Neuronal stem cell (in vitro differentiated cells): ENCODE measurements at regions not wholly inside any gene's neighbourhood (a gene's known extent, or its start where the extent isn't known, plus 50 kb on each side); places are given as distances from the start of the nearest gene placed in this dataset.

ENCODE experiments used
- DNase-seq: peaks from one replicate; pipeline ENCODE4 v3.0.0-alpha.2; 2013; ENCODE audit warnings: low spot score
- H2AFZ ChIP-seq: one replicate; pipeline ENCODE4 v1.6.1; 2013; ENCODE audit warnings: mild to moderate bottlenecking, low read length, inconsistent platforms
- H2AK5ac ChIP-seq: 2 replicates; pipeline ENCODE4 v1.6.1; 2013; ENCODE audit warnings: low read depth, mild to moderate bottlenecking, inconsistent platforms, low read length, moderate library complexity, mixed read lengths
- H2BK120ac ChIP-seq: 2 replicates; pipeline ENCODE4 v1.6.1; 2013; ENCODE audit warnings: low read depth, mild to moderate bottlenecking, inconsistent platforms, low read length, moderate library complexity, mixed read lengths
- H2BK12ac ChIP-seq: one replicate; pipeline ENCODE4 v1.6.1; 2013; ENCODE audit warnings: low read length, inconsistent platforms
- H2BK15ac ChIP-seq: 2 replicates; pipeline ENCODE4 v1.6.1; 2013; ENCODE audit warnings: mild to moderate bottlenecking, low read length, inconsistent platforms, mixed read lengths
- H2BK5ac ChIP-seq: one replicate; pipeline ENCODE4 v1.6.1; 2013; ENCODE audit warnings: inconsistent platforms, mild to moderate bottlenecking, low read length, moderate library complexity
- H3K14ac ChIP-seq: one replicate; pipeline ENCODE4 v1.6.1; 2013; ENCODE audit warnings: low read length, inconsistent platforms
- H3K18ac ChIP-seq: 2 replicates; pipeline ENCODE4 v1.6.1; 2013; ENCODE audit warnings: low read length, inconsistent platforms
- H3K23ac ChIP-seq: 2 replicates; pipeline ENCODE4 v1.6.1; 2013; ENCODE audit warnings: low read depth, mild to moderate bottlenecking, mixed read lengths, low read length, inconsistent platforms; ENCODE audit not compliant: poor library complexity
- H3K27ac ChIP-seq: replicated peaks from 3 replicates; pipeline ENCODE4 v1.5.1; 2013; ENCODE audit warnings: low read length, inconsistent platforms
- H3K27me3 ChIP-seq, 3 experiments: 2 replicates each; pipeline ENCODE4 v1.6.1; 2013; ENCODE audit warnings: low read length in 3 of 3, mild to moderate bottlenecking in 2 of 3, inconsistent platforms in 1 of 3, low read depth in 1 of 3, mixed read lengths in 1 of 3, moderate library complexity in 1 of 3; ENCODE audit not compliant: control insufficient read depth in 3 of 3, insufficient read depth in 3 of 3
- H3K36me3 ChIP-seq, 2 donors: replicated peaks in 1 of 2; 2 replicates each; pipeline ENCODE4 v1.6.1; 2013; ENCODE audit warnings: low read length in 2 of 2; ENCODE audit not compliant: control insufficient read depth in 2 of 2, insufficient read depth in 2 of 2
- H3K4ac ChIP-seq: 2 replicates; pipeline ENCODE4 v1.6.1; 2013; ENCODE audit warnings: inconsistent platforms, mild to moderate bottlenecking, low read length, moderate library complexity
- H3K4me1 ChIP-seq, 2 donors: 1 replicate in 1 of 2; 2 replicates in 1 of 2; pipeline ENCODE4 v1.6.1; 2013; ENCODE audit warnings: low read length in 2 of 2, low read depth in 1 of 2; ENCODE audit not compliant: control insufficient read depth in 2 of 2, insufficient read depth in 1 of 2
- H3K4me2 ChIP-seq: one replicate; pipeline ENCODE4 v1.6.1; 2013; ENCODE audit warnings: mild to moderate bottlenecking, low read length, inconsistent platforms; ENCODE audit not compliant: insufficient read depth, poor library complexity, severe bottlenecking
- H3K4me3 ChIP-seq, 2 donors: 2 replicates each; pipeline ENCODE4 v1.5.1; 2013; ENCODE audit warnings: low read length in 2 of 2, mild to moderate bottlenecking in 2 of 2, inconsistent platforms in 1 of 2, moderate library complexity in 1 of 2
- H3K79me1 ChIP-seq: one replicate; pipeline ENCODE4 v1.6.1; 2013; ENCODE audit warnings: low read depth, mild to moderate bottlenecking, inconsistent platforms, low read length, moderate library complexity
- H3K9ac ChIP-seq: one replicate; pipeline ENCODE4 v1.6.1; 2013; ENCODE audit warnings: mild to moderate bottlenecking, low read depth, low read length, inconsistent platforms; ENCODE audit not compliant: poor library complexity
- H3K9me3 ChIP-seq, 2 donors: replicated peaks in 1 of 2; 2 replicates each; pipeline versions ENCODE3 to v1.6.1; 2013; ENCODE audit warnings: low read length in 2 of 2, mild to moderate bottlenecking in 2 of 2, inconsistent platforms in 1 of 2, low read depth in 1 of 2, mixed read lengths in 1 of 2, moderate library complexity in 1 of 2; ENCODE audit not compliant: control insufficient read depth in 2 of 2, insufficient read depth in 1 of 2
- H4K8ac ChIP-seq: one replicate; pipeline ENCODE4 v1.6.1; 2013; ENCODE audit warnings: low read depth, mild to moderate bottlenecking, inconsistent platforms, low read length, moderate library complexity
- H4K91ac ChIP-seq: one replicate; pipeline ENCODE4 v1.6.1; 2013; ENCODE audit warnings: low read length, low read depth, mild to moderate bottlenecking, inconsistent platforms; ENCODE audit not compliant: poor library complexity
- WGBS, 2 donors: extraction: QIAGEN DNeasy Blood & Tissue Kit; methylation state at CpG; one replicate each; pipeline ENCODE4 v1.1.7; 2013; ENCODE audit warnings: missing lambda C conversion rate in 2 of 2, mixed read lengths in 1 of 2; ENCODE audit not compliant: insufficient read length in 2 of 2, insufficient replicate concordance in 1 of 2; ENCODE audit errors: extremely low coverage in 2 of 2; 5-methylcytosine and 5-hydroxymethylcytosine counted together

GRCh38 chr9:3074247-3074646 is 230.4 kb upstream of the PUM3 start:
- no CpG with 5 or more reads among the region's 5 CpGs for WGBS, 2 donors
- Histone ChIP-seq H3K36me3 (no peaks in the 10 kb centered on the region), H2AK5ac (no peak overlapping the region), H3K27ac (no peak overlapping the region), H4K91ac (no peak overlapping the region), H3K18ac (no peak overlapping the region), H3K9me3 (peaks cover 3% of the 10 kb centered on the region in 2 donors), H2BK5ac (no peak overlapping the region), H3K27me3 (no peaks in the 10 kb centered on the region), H3K9ac (no peak overlapping the region), H3K4me1 (peaks cover 0 to 4% of the 10 kb centered on the region in 2 donors), H2BK120ac (no peak overlapping the region), H4K8ac (no peak overlapping the region), H3K4ac (no peak overlapping the region), H3K4me3 (no peak overlapping the region), H2BK15ac (no peak overlapping the region), H3K4me2 (no peak overlapping the region), H3K14ac (no peak overlapping the region), H3K23ac (no peak overlapping the region), H2BK12ac (no peak overlapping the region), H2AFZ (peak overlapping the region; percentile 63), H3K79me1 (no peaks in the 10 kb centered on the region)
- no peak for DNase-seq

GRCh38 chr9:3066591-3066990 is 222.7 kb upstream of the PUM3 start:
- Histone ChIP-seq H2BK15ac (no peak overlapping the region), H4K91ac (no peak overlapping the region), H3K4me1 (no peaks in the 10 kb centered on the region), H2BK120ac (no peak overlapping the region), H3K27me3 (no peaks in the 10 kb centered on the region), H3K4me2 (no peak overlapping the region), H3K23ac (no peak overlapping the region), H3K27ac (no peak overlapping the region), H2AFZ (no peak overlapping the region), H2BK5ac (no peak overlapping the region), H3K18ac (no peak overlapping the region), H3K36me3 (no peaks in the 10 kb centered on the region), H4K8ac (no peak overlapping the region), H2BK12ac (no peak overlapping the region), H3K4ac (no peak overlapping the region), H3K9me3 (peaks cover 3% of the 10 kb centered on the region in 2 donors), H3K79me1 (no peaks in the 10 kb centered on the region), H3K14ac (no peak overlapping the region), H3K4me3 (no peak overlapping the region), H2AK5ac (no peak overlapping the region), H3K9ac (no peak overlapping the region)
- no peak for DNase-seq
- WGBS, 2 donors = no CpG with 5 or more reads among the region's 1 CpG

- Histone ChIP-seq H3K27me3 (no peaks in the 10 kb centered on the region), H3K27ac (no peak overlapping the region), H3K79me1 (no peaks in the 10 kb centered on the region), H2BK12ac (no peak overlapping the region), H2AFZ (peak overlapping the region; percentile 22), H2BK120ac (no peak overlapping the region), H3K4me1 (no peaks in the 10 kb centered on the region), H3K9me3 (no peaks in the 10 kb centered on the region), H3K9ac (no peak overlapping the region), H3K36me3 (no peaks in the 10 kb centered on the region), H3K23ac (no peak overlapping the region), H2AK5ac (no peak overlapping the region), H4K8ac (no peak overlapping the region), H4K91ac (no peak overlapping the region), H2BK5ac (no peak overlapping the region), H3K4ac (no peak overlapping the region), H3K18ac (no peak overlapping the region), H3K14ac (no peak overlapping the region), H2BK15ac (no peak overlapping the region), H3K4me2 (no peak overlapping the region), H3K4me3 (no peak overlapping the region)
- WGBS, 2 donors = no CpG with 5 or more reads among the region's 3 CpGs
- no peak for DNase-seq
Observed at GRCh38 chr9:3059781-3060468, 216.0 kb upstream of the PUM3 start.

- Histone ChIP-seq H3K9me3 (no peaks in the 10 kb centered on the region), H3K23ac (no peak overlapping the region), H2BK15ac (no peak overlapping the region), H2BK120ac (no peak overlapping the region), H3K9ac (no peak overlapping the region), H2BK12ac (no peak overlapping the region), H3K4ac (no peak overlapping the region), H2AK5ac (no peak overlapping the region), H3K4me3 (no peak overlapping the region), H2AFZ (no peak overlapping the region), H3K79me1 (no peaks in the 10 kb centered on the region), H3K14ac (no peak overlapping the region), H4K91ac (no peak overlapping the region), H3K36me3 (no peaks in the 10 kb centered on the region), H3K4me1 (no peaks in the 10 kb centered on the region), H2BK5ac (no peak overlapping the region), H3K18ac (no peak overlapping the region), H3K27ac (no peak overlapping the region), H3K4me2 (no peak overlapping the region), H3K27me3 (no peaks in the 10 kb centered on the region), H4K8ac (no peak overlapping the region)
- WGBS, 2 donors = no CpG with 5 or more reads among the region's 2 CpGs
- no peak for DNase-seq
Observed at GRCh38 chr9:3058409-3058808, 214.5 kb upstream of the PUM3 start.
